ENCODE measurements at regions not wholly inside any gene's neighbourhood (a gene's known extent, or its start where the extent isn't known, plus 50 kb on each side); places are given as distances from the start of the nearest gene placed in this dataset.

DNA sequence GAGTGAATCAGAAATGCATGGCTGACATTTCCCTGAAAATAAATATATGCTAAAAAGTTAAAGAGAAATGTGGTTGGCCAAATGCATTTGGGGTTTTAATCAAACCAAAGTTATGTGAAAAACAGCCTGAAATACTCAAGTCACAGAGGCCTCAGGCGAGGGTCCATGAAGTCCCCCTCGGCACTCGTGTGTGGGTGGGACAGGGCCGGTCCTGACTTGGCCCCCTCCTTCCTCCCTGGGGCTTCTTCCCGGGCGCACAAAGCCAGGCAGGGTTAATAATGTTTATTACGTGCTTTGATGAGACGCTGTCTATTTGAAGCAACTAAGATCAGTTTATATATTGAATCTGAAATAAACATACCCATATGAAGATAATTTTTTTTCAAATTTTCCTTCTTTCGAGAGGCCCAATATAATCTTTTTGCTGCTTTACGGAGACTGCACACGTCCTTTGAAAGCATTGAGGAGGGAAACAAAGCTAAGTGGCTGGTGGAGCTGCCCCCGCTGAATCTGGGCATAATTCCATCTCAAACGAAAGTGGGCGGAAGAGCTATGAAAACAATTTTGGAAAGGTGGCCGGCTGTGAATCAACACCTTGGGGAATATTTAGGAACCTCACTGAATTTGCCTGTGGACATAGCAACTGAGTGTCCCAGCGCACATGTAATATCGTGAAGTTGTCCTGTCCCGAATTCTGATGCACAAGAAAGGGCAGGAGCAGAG lies 55.8 kb upstream of the SMOC2 start:
- no peak for TF ChIP-seq CTCF (conservative IDR thresholded peaks at IDR 0.05; ENCODE audit: low read depth, low read length)
- TF ChIP-seq EZH2 (IDR thresholded peaks at IDR 0.05; ENCODE audit: borderline replicate concordance, low read depth, low read length, poor library complexity, severe bottlenecking), result no peak

Data from A673 (cell line).